GM12878 (cell line): ENCODE measurements at regions not wholly inside any gene's neighbourhood (a gene's known extent, or its start where the extent isn't known, plus 50 kb on each side); places are given as distances from the start of the nearest gene placed in this dataset.

Experiments used
- CREB1 ChIP-seq: IDR thresholded peaks from 2 replicates; pipeline ENCODE4 v1.6.1; 2012; ENCODE audit warnings: low read depth, mild to moderate bottlenecking, inconsistent platforms
- CTCF ChIP-seq, 3 experiments: IDR thresholded peaks in 2 of 3; conservative IDR thresholded peaks in 1 of 3; 2 replicates each; pipeline ENCODE4 v1.5.1; 2011; ENCODE audit warnings: low read depth in 3 of 3, low read length in 3 of 3, mild to moderate bottlenecking in 3 of 3, control low read depth in 2 of 3, moderate library complexity in 2 of 3, inconsistent platforms in 1 of 3, mixed read lengths in 1 of 3; ENCODE audit not compliant: control insufficient read depth in 2 of 3, insufficient read depth in 1 of 3; ENCODE audit errors: extremely low read depth in 1 of 3
- EZH2 ChIP-seq: IDR thresholded peaks from 2 replicates; pipeline ENCODE4 v1.6.1; 2012; ENCODE audit warnings: low read depth, mild to moderate bottlenecking, control low read depth, inconsistent platforms, low read length, borderline replicate concordance; ENCODE audit not compliant: control insufficient read depth
- NFYB ChIP-seq: IDR thresholded peaks from 2 replicates; pipeline ENCODE4 v1.6.1; 2011; ENCODE audit warnings: low read depth, mild to moderate bottlenecking, low read length, improper control_type of control experiment, moderate library complexity; ENCODE audit not compliant: insufficient read depth
- NRF1 ChIP-seq: conservative IDR thresholded peaks from 2 replicates; pipeline ENCODE4 v1.6.1; 2011; ENCODE audit warnings: mild to moderate bottlenecking, low read depth, low read length, improper control_type of control experiment
- POLR2AphosphoS2 ChIP-seq: IDR thresholded peaks from 2 replicates; pipeline ENCODE4 v1.6.1; 2011; ENCODE audit warnings: low read depth, mild to moderate bottlenecking, low read length, improper control_type of control experiment, moderate library complexity
- RELA ChIP-seq: fragments of 450-650 bp; IDR thresholded peaks from 2 replicates; pipeline ENCODE4 v1.8.0; 2014; ENCODE audit warnings: borderline replicate concordance; ENCODE audit not compliant: partially characterized antibody
- SMAD1 ChIP-seq: fragments of 450-650 bp; IDR thresholded peaks from 2 replicates; pipeline ENCODE4 v1.6.1; 2018; ENCODE audit warnings: mild to moderate bottlenecking, low read depth; ENCODE audit not compliant: partially characterized antibody
- SPI1 ChIP-seq: IDR thresholded peaks from 2 replicates; pipeline ENCODE4 v1.6.1; 2011; ENCODE audit warnings: low read depth, mild to moderate bottlenecking, low read length, moderate library complexity, borderline replicate concordance; ENCODE audit not compliant: insufficient read depth
- ZBTB33 ChIP-seq: fragments of 450-650 bp; IDR thresholded peaks from 2 replicates; pipeline ENCODE4 v1.6.1; 2017; ENCODE audit warnings: mild to moderate bottlenecking
- ZNF217 ChIP-seq: fragments of 450-650 bp; IDR thresholded peaks from 2 replicates; pipeline ENCODE4 v1.6.1; 2017; ENCODE audit warnings: antibody characterized with exemption, mild to moderate bottlenecking

- TF ChIP-seq POLR2AphosphoS2 = no peak
- no peak for TF ChIP-seq ZNF217
- TF ChIP-seq CTCF (IDR thresholded peaks at IDR 0.05 in 2 of 3, conservative IDR thresholded peaks at IDR 0.05 in 1 of 3; ENCODE audit: control insufficient read depth in 2 of 3, extremely low read depth in 1 of 3, insufficient read depth in 1 of 3, low read depth in 3 of 3, low read length in 3 of 3) = no peak
- TF ChIP-seq CREB1 = no peak
- no peak for TF ChIP-seq SMAD1
- TF ChIP-seq NFYB = no peak
- no peak for TF ChIP-seq SPI1
- no peak for TF ChIP-seq ZBTB33
- TF ChIP-seq EZH2 = no peak
- no peak for TF ChIP-seq NRF1
- no peak for TF ChIP-seq RELA
Observed at GRCh38 chr3:182052757-182053156, 341.0 kb downstream of the SOX2 start.
